ENCODE measurements at regions not wholly inside any gene's neighbourhood (a gene's known extent, or its start where the extent isn't known, plus 50 kb on each side); places are given as distances from the start of the nearest gene placed in this dataset.

GRCh38 chr2:216770050-216770449 is 74.7 kb upstream of the IGFBP5 start:
- intact Hi-C loops (cut with DNase I), result loop anchor here in 3 of 10 donors (5.0 to 10.0 kb wide), 3 partner anchors 68 to 75 kb away; partner anchors contain the start of gene IGFBP5 (in 2 of the 3)
- H3K4me3 ChIP-seq, result no peak overlapping the region
- H3K27me3 ChIP-seq, result no peaks in the 10 kb centered on the region
- H3K4me1 ChIP-seq, result peaks cover 13 to 40% (median 27%) of the 10 kb centered on the region in 9 donors
- TF ChIP-seq CTCF (IDR thresholded peaks at IDR 0.05), result no peak
- ATAC-seq (no peak), DNase-seq (no peak)
- no peaks in the 10 kb centered on the region for H3K36me3 ChIP-seq
- H3K27ac ChIP-seq, result no peak overlapping the region
- peaks cover 0 to 10% (median 0%) of the 10 kb centered on the region in 11 donors for H3K9me3 ChIP-seq
- WGBS, 2 donors, result 61 to 63% methylated on average over 3 of the region's 3 CpGs

- TF ChIP-seq CTCF (IDR thresholded peaks at IDR 0.05), result no peak
- H3K27ac ChIP-seq, result no peak overlapping the region
- H3K4me1 ChIP-seq, result peaks cover 9 to 35% (median 23%) of the 10 kb centered on the region in 9 donors
- ATAC-seq, result no peak
- H3K27me3 ChIP-seq, result no peaks in the 10 kb centered on the region
- DNase-seq, result no peak
- peaks cover 0 to 10% (median 0%) of the 10 kb centered on the region in 11 donors for H3K9me3 ChIP-seq
- intact Hi-C loops (cut with DNase I), result loop anchor here in 3 of 10 donors (5.0 to 10.0 kb wide), 3 partner anchors 67 to 75 kb away; partner anchors contain the start of gene IGFBP5 (in 2 of the 3)
- H3K36me3 ChIP-seq, result no peaks in the 10 kb centered on the region
- no peak overlapping the region for H3K4me3 ChIP-seq
Measured at GRCh38 chr2:216769626-216770025, 74.3 kb upstream of the IGFBP5 start.

GRCh38 chr2:216768908-216769411 is 73.6 kb upstream of the IGFBP5 start:
- 75 to 85% methylated on average over 3 of the region's 3 CpGs for WGBS, 2 donors

GRCh38 chr2:216765761-216766262 is 70.5 kb upstream of the IGFBP5 start:
- ATAC-seq, result peak; percentile 75 to 90 (median 84)
- H3K36me3 ChIP-seq, result no peaks in the 10 kb centered on the region
- H3K9me3 ChIP-seq, result no peaks in the 10 kb centered on the region
- DNase-seq, result peak; percentile 45 to 48
- H3K4me3 ChIP-seq, result no peak overlapping the region
- peak in 5 of 9 donors; percentile 8 to 41 (median 20) for TF ChIP-seq CTCF (IDR thresholded peaks at IDR 0.05)
- peak overlapping the region in 3 of 10 donors; percentile 41 to 71 (median 55) for H3K27ac ChIP-seq
- H3K4me1 ChIP-seq, result peaks cover 0 to 30% (median 18%) of the 10 kb centered on the region in 9 donors
- intact Hi-C loops (cut with DNase I), result no loop called here
- no peaks in the 10 kb centered on the region for H3K27me3 ChIP-seq
- WGBS, 2 donors, result 46 to 47% methylated on average over 11 of the region's 11 CpGs

More at GRCh38 chr2:216768908-216769411, 73.6 kb upstream of the IGFBP5 start:
- Histone ChIP-seq H3K4me3 (no peak overlapping the region), H3K4me1 (peaks cover 5 to 29% (median 16%) of the 10 kb centered on the region in 9 donors), H3K27me3 (no peaks in the 10 kb centered on the region), H3K27ac (no peak overlapping the region), H3K9me3 (peaks cover 0 to 10% (median 0%) of the 10 kb centered on the region in 11 donors), H3K36me3 (no peaks in the 10 kb centered on the region)
- DNase-seq, result no peak
- peak in 1 of 9 donors; percentile 44 for TF ChIP-seq CTCF (IDR thresholded peaks at IDR 0.05)
- ATAC-seq, result no peak
- intact Hi-C loops (cut with DNase I), result no loop called here
